HG03045 (cell line): ENCODE measurements at regions not wholly inside any gene's neighbourhood (a gene's known extent, or its start where the extent isn't known, plus 50 kb on each side); places are given as distances from the start of the nearest gene placed in this dataset.
"Not testable (repeated sequence)": the region's sequence is repeated elsewhere in the genome, so short reads cannot be mapped to it uniquely, and the experiment has no call there.

ENCODE experiments used
- ATAC-seq: cut with Tn5 transposase; IDR thresholded peaks from one replicate; pipeline ENCODE4 v1.9.1; 2021; ENCODE audit warnings: mild to moderate bottlenecking, moderate library complexity; ENCODE audit not compliant: unreplicated experiment

DNA sequence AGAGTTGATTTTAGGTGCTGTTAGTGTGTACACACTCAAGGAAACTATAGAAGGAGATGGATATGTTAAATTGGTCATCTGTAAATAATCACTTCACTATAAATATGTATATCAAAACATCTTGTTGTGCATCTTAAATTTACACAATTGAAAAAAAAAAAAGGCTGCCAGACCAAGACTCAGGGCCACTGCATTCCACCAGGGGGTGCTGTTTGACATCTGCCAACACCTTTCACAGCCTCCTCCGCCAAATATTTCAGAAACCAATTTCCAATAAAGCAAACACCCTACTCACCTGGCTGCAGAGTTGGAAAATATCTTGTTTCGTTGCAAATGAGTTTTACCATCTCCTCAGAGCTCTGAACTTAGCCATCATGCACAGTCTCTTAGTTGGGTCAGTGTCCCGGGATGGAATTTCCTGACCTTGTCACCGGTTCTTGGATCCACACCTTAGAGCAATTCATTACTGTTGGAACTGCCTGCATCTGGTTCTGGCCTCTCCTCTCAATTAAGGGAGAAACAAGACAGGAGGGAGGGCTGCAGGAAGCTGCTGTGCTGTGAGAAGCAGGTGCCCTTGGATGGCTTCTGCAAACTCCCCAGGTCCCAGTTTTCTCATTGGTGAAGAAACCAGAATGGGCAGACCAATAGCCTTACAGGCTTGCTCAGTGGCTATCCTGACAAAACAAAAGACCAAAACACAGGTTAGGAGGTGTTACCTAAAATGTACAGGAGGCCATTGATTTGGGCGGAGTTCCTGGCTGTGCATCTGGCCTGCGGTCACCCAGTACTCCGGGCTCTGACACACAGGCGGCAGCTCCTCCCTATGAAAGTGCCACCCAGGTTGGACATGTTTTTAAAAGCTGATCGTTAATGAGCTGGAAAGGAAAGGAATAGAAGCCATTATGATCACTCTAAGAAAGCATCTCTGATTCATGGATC, 746.6 kb downstream of the UQCRFS1 start:
- no peak for ATAC-seq

DNA sequence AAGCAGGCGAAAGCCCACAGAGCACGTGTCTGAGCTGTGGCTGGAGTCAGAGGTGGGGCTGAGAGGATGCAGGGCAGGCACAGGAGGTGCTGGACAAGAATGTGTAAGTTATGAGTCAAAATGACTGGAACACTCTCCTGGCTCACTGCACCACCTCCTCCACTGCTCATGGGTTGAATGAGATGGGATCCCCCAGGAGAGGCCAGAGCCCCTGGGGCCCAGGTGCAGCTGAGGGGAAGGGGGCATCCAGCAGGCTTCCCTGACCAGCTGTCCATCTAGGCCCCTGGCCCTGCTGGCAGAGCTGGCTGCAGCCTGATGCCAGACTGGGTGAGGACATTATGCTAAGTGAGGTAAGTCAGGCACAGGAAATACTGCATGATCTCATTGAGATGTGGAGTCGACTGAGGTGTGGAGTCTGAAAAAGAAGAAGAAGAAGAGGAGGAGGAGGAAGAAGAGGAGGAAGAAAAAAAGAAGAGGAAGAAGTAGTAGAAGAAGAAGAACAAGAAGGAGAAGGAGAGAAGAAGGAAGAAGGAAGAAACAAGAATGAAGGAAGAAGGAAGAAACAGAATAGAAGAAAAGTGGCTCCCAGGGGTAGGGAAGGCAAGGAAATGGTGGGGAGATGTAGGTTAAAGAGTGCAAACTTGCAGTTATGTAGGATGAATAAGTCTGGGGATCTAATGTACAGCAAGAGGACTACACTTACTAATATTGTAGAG, 747.4 kb downstream of the UQCRFS1 start:
- ATAC-seq, result no peak

DNA sequence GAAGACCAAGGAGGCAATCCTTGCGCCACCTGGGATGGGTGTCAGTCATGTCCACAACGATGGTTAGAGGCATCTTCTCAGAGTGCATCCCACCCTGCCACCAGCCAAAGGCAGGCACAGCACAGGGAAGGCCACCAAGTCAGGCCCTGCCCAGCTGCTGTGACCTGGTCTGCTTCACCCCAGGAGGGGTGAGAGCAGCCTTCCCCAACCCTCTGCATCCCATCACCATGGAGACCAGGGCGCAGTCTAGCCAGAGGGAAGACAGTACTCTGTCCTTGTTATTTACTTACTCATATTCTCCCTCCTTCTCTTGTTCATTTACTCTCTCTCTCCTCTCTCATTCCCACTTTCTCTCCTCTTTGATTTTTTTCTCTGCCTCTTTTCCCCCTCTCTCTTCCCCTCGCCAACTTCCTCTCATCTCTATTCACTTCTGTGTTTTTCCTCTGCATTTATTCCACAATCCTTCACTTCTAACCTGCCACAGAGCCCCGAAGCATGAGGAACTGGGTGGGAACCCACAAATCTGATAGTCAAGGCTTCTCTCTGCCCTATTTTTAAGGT, 749.4 kb downstream of the UQCRFS1 start:
- no peak for ATAC-seq

DNA sequence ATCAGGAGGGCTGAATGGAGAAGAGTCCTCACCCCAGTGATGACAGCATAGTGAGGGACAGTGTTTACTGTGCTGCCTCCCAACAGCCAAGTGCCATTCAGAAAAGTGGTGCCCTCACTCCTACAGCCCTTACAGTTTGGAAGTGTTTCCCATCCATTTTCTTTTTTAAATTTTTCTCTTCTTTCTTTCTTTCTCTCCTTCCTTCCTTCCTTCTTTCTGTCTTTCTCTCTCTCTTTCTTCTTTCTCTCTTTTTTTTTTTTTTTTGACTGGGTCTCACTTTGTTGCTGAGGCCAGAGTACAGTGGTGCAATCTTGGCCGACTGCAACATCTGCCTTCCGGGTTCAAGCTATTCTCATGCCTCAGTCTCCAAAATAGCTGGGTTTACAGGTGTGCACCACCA, 755.3 kb downstream of the UQCRFS1 start:
- ATAC-seq, result no peak

DNA sequence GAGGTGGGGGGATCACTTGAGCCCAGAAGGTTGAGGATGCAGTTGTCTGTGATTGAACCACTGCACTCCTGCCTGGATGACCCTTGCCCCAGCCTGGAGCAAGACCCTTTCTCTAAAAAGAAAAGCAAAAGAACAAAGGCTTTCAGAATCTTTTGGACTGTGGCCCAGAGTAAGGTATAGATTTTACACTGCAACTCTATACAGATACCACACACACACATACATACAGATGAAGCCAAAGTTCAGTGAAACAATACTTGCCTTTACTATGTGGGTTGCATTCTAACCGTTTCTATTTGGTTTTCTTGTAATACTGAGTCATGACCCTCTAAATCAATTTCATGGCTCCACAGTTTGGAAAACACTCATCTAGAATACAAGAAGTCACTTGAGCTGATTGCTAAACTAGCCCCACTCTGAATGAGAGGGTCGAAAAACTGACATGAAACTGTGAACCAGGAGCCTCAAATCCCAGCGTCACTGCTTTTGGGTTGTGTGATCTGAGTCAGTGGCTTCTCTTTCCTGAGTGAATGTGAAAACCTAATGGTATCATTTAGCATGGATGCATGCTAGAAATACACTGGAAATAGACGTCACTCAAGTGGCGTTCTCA, 756.1 kb downstream of the UQCRFS1 start:
- ATAC-seq, result no peak

DNA sequence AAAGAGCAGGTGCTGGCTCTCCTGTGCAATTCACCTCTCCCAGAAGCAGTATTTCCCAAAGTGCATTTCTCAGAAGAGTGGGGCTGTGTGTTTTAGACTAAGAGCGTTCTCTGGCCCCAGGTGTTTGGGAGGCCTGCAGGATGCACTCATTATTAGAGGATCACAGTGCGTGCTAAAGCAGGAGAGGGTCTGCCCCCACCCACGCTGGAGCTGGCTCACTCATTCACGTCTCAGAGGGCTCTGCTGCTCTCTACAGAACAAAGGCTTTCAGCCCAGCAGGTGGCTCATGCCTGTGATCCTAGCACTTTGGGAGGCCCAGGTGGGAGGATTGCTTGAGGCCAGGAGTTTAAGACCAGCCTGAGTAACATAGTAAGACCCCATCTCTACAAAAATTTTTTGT, 756.7 kb downstream of the UQCRFS1 start:
- ATAC-seq, result no peak

DNA sequence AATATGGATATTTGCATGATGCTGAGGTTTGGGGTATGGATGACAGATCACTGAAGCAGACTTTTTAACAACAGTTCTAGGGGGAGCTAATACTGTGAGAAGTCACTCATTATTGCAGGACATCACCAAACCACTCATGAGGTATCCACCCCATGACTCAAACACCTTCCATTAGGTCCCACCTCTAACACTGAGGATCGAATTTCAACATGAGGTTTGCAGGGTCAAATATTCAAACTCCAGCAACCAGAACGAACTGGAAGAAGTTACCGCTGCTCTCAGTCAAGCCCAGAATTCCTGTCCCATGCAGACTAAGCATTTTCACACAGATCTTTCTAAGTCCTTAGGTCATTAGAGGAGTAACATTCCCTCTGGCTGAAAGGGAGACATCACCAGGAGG, 758.9 kb downstream of the UQCRFS1 start:
- ATAC-seq, result no peak

DNA sequence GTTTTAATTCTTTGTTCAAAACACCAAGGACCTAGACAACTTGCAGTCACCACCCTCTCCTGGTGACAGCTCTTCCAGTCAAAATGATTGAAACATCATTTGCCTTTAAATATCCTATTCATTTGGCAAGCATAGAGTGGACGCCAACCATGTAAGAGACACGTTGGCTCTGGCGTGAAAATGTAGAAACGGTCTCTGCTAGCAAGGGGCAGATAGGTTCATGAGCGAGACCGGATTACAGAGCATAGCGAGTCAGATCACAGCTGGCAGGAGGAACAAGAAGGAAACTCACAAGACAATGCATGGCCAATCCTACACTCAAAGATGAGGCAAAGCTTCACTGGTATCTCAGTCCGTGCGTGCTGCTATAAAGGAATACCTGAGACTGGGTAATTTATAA, 759.5 kb downstream of the UQCRFS1 start:
- no peak for ATAC-seq

DNA sequence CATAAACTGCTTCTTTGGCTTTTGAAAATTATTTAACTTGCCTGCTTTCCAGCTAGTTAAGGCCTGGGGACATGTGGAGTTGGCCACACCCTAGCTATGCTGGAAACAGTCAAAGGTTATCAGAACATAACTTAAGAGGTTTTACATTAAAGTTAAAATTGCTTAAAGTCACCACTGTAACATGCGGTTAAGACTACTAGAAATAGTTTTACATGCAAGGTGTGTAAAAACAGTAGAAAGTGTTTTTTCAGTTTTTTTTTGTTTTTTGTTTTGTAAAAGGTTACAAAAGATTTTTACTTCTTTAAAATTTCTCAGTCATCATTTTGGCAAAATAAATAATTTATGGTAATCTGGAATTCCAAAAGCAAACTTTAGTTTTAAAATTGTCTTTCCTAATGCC, 763.1 kb downstream of the UQCRFS1 start:
- ATAC-seq, result no peak

DNA sequence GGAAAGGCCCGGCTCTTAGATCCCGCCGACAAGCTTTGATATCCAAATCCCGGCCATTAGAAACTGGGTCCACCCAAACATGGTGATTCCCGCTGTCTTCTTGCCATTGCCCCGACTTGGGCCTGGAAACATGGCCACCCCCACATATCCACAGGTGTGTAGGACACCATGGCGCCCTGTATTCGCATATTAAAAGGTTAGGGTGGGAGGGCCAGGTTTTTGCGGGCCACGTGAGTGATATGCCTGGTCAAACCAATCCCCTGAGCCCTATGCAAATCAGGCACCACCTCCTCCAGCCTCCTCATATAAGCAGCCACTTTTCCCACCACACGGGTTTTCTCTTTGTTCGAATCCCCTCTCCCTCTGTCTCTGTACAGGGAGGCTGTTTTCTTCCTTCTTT, 766.4 kb downstream of the UQCRFS1 start:
- ATAC-seq, result no peak

DNA sequence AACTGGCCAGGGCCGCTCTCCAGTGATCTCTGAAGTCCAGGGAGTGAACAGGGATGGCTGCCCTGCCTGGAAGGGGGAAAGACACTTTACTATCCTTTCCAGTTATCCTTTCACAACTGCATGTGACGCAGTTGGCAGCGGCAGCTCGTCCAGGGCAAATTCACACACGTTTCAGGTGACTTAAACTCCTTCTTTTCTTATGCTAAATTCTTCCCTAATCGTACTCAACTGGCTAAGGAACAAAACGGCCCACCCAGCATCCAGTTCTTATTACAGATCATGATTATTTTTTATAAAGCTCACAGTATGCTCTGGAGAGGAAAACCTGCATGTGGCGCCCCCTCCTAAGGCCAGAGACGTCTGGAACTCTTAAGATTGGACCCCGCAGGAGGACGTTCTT, 767.1 kb downstream of the UQCRFS1 start:
- no peak for ATAC-seq

DNA sequence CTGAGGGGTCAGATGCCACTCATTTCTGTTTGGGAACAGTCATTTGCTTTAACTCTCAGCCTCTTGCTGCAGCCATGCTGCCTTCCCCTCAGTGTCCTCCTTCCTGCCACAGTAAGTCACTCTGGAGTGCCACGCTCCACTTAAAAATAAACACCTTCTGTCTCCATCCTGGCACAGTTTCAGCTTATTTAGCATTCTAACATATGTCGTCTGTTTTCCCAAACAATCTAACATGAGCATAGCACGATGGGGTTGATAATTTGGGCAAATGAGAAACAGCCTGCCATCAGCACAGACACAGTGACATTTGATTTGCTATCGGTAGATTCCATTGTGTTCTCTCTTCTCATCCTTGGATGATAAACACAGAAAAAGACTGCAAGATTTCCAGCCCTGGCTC, 768.6 kb downstream of the UQCRFS1 start:
- no peak for ATAC-seq

DNA sequence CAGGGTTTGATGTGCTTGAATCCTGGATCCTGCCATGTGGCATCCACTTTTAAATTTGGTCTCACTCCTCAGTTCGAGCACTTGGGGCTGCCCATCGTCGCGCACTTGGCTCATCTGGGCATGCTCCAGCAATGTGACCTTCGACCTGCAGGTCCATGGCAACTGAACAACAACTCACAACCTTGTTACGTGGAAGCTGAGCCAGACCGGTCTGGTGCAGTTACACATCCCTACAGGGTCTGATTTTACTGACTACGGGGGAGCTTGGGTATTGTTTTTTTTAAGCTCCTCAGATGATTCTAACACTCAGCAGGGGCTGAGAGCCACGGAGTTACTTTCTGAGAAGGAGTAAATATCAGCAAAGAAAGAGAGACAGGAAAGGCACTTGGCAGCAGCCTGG, 769.6 kb downstream of the UQCRFS1 start:
- no peak for ATAC-seq

DNA sequence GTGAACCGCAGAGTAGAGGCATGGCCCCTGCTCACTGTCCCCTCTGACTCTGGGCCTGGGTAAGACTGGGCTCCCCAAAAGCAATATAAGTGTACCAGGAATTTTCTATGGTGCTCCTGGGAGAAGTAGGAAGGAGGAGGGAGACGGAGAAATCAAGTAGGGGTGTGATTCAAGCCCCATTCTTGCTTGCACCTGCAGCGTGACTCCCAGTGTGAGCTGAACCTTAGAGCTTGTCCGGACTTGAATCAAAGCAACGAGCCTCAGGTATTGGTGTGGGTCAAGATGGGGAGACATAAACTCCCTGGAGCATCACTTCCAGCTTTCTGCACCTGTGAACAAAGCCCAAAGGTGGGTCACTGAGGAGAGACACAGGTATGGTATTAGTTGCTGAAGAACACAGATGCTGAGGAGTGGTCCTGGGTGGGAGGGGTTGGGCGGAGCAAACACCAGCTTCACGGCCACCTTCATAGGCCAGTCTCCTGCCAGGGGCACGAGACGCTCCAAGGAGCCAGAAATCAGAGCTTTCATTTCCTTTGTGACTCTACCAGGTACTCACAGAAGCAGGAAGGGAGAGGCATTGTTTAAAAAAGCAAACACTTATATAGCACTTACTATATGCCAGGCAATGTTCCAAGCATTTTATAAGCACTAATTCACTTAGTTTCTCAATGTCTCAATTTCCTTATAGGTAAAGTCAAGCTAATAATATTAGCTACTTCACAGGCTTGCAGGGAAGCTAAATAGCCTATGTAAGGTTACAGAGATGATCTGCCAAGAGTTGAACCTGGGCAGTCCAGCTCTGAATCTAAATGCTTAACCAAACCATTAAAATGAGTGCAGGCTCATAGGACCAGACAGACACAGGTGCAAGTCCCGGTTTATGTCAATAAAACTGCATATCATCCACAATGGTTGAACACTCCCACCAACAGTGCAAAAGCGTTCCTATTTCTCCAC, 775.3 kb downstream of the UQCRFS1 start:
- no peak for ATAC-seq

DNA sequence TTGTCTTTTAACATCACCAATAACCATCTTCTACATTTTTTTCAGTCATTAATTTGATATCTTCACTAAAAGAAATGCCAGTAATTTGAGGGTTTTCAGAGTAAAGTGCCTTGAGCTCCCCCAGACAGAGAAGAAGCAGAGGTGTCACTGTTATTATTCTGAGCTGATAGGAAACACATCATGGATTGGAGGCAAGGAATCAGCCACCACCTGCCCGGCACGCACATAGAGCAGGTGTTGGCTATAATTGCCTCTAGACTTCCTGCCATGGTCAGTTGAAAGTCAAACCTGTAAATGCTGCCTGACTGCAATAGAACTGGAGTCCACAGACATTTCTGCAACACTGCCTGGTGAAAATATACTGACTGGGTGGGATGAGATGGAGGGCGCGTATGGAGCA, 776.6 kb downstream of the UQCRFS1 start:
- no peak for ATAC-seq

DNA sequence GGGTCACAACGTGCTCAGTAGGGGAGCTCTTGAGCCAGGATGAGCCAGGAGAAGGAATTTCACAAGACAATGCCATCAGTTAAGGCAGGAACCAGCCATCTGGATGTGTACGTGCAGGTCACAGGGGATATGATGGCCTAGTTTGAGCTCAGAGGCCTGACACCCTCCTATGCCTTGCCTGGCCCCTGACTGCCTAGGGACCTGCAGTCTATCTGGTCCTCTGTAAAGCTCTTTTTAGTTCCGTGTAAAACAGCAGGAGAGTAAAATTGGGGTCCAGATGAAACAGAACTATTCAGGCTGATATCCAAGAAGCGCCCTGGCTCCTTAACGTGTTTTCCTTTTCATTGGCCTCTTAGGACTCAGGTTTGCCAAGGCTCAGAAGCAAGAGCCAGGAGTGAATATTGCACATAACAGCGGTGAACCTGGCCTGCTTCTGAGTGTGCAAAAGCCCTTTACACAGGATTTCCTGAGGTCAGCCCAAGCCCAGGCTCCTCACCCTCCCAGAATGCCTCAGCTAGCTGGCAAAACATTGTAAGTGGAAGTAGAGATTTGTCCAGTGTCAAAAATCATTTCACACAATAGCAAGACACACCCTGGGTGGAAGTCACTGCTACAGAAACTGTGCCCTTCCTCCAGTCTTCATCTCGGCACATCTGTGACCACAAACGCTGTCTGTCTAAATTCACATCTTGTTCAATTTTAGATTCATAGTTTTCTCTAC, 777.2 kb downstream of the UQCRFS1 start:
- no peak for ATAC-seq

DNA sequence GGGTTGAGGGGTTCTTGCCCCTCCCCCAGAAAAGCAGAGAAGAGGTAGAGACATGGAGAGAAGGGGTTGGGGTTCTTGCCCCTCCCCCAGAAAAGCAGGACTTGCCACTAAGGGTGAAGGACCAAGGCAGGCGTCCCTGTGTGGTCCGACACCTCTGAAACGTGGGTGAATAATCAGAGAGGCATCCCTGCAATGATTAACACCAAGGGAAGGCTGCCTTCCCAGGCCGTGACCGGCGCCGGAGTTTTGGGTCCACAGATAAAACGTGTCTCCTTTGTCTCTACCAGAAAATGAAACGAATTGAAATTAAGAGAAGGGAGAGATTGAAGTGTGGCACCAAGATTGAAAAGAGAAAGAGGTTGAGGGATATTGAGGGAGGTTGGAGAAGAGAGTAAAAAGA, 778.2 kb downstream of the UQCRFS1 start:
- ATAC-seq, result not testable (repeated sequence)

DNA sequence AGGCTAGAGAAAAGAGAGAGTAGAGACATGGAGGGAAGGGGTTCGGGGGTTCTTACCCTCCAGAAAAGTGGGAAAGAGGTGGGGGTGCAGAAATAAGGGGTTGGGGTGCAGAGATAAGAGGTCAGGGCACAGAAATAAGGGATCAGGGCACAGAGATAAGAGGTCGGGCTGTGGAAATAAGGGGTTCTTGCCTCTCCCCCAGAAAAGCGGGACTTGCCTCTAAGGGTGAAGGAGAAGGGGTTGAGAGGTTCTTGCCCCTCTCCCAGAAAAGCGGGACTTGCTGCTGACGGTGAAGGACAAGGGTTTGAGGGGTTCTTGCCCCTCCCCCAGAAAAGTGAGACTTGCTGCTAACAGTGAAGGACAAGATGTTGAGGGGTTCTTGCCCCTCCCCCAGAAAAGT, 778.6 kb downstream of the UQCRFS1 start:
- not testable (repeated sequence) for ATAC-seq

DNA sequence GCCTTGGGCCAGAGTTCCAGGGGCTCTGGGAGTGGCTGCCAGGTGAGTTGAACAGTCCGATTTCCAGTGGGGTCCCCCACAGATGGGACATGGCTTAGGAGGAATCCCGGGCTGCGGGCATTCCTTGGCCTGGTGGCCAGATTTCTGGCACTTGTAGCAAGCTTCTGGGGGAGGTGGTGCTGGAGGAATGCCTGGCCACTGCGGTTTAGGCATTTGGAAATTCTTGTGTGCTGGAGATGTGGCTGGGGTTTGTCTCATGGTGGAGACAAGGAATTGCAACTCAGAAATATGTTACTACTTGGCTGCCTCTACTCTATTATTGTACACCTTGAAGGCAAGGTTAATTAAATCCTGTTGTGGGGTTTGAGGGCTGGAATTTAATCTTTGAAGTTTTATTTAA, 779.8 kb downstream of the UQCRFS1 start:
- ATAC-seq, result not testable (repeated sequence)

DNA sequence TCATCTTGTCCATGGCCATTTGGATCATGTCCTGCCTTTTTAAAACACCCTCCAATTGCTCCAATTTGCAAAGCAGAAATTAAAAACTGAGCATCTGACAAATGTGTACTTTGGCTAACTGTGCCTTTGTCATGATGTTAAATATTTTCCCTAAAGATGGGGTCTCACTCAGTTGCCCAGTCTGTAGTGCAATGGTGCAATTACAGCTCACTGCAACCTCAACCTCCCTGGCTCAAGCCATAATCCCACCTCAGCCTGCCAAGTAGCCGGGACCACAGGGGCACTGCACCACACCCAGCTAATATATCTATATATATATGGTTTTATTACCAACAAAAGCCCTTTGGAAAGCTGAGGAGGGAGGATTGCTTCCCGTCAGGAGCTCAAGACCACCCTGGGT, 782.7 kb downstream of the UQCRFS1 start:
- no peak for ATAC-seq
